Body of pancreas (tissue), 4 donors: ENCODE measurements at regions not wholly inside any gene's neighbourhood (a gene's known extent, or its start where the extent isn't known, plus 50 kb on each side); places are given as distances from the start of the nearest gene placed in this dataset.

Experiments used
- ATAC-seq: fragments of 150-250 bp; one replicate; pipeline ENCODE4 v1.9.1; 2016
- DNase-seq, 4 donors: peaks; one replicate each; pipeline ENCODE4 v3.0.0-alpha.2; 2019
- H3K27ac ChIP-seq, 4 donors: fragments of 200-600 bp; sonication (generic); 1 replicate in 3 of 4; 2 replicates in 1 of 4; pipeline versions ENCODE4 v1.5.1 to v1.6.1; 2016 to 2019; ENCODE audit warnings: mild to moderate bottlenecking in 1 of 4, mixed read lengths in 1 of 4, moderate library complexity in 1 of 4
- H3K27me3 ChIP-seq, 2 donors: fragments of 200-600 bp; sonication (generic); one replicate each; pipeline ENCODE4 v1.6.0; 2016; ENCODE audit warnings: mild to moderate bottlenecking in 1 of 2
- H3K36me3 ChIP-seq, 2 donors: fragments of 200-600 bp; sonication (generic); replicated peaks in 1 of 2; 2 replicates each; pipeline ENCODE4 v1.5.1; 2016; ENCODE audit warnings: low read depth in 2 of 2; ENCODE audit not compliant: insufficient read depth in 1 of 2
- H3K4me1 ChIP-seq: fragments of 200-600 bp; sonication (generic); one replicate; pipeline ENCODE4 v1.6.0; 2016
- H3K4me3 ChIP-seq, 2 donors: fragments of 200-600 bp; sonication (generic); 1 replicate in 1 of 2; 2 replicates in 1 of 2; pipeline ENCODE4 v1.5.1; 2016 to 2019
- H3K9me3 ChIP-seq, 3 donors: fragments of 200-600 bp; sonication (generic); 1 replicate in 2 of 3; 2 replicates in 1 of 3; pipeline ENCODE4 v1.5.1; 2016
- CTCF ChIP-seq, 7 experiments: fragments of 450-650 bp in 4 of 7; fragments of 200-600 bp in 3 of 7; sonication (generic) in 3 of 7; IDR thresholded peaks; one replicate each; pipeline ENCODE4 v1.5.1; 2016 to 2019; ENCODE audit warnings: antibody characterized with exemption in 7 of 7
- POLR2A ChIP-seq, 3 donors: fragments of 450-650 bp; IDR thresholded peaks; one replicate each; pipeline ENCODE4 v1.6.1; 2016; ENCODE audit warnings: antibody characterized with exemption in 3 of 3, mild to moderate bottlenecking in 2 of 3
- WGBS, 2 donors: methylation state at CpG; one replicate each; pipeline ENCODE4 v1.1.5; 2017; 5-methylcytosine and 5-hydroxymethylcytosine counted together
- intact Hi-C: fragments of 100-400 bp; cut with DNase I; formaldehyde crosslinking; loops from one replicate; pipeline ENCODE4 v1.15.1; 2023

- Histone ChIP-seq H3K4me1 (peaks cover 46% of the 10 kb centered on the region), H3K27me3 (no peaks in the 10 kb centered on the region), H3K9me3 (no peaks in the 10 kb centered on the region), H3K36me3 (no peaks in the 10 kb centered on the region), H3K27ac (peak overlapping the region in 1 of 4 donors; percentile 8), H3K4me3 (no peak overlapping the region)
- intact Hi-C loops, result no loop called here
- DNase-seq (no peak), ATAC-seq (no peak)
- 57 to 84% methylated on average over 2 to 20 of the region's 20 CpGs for WGBS, 2 donors
- no peak for TF ChIP-seq CTCF (IDR thresholded peaks at IDR 0.05)
- TF ChIP-seq POLR2A (IDR thresholded peaks at IDR 0.05), result no peak
Observed at GRCh38 chr4:3829211-3829955, 63.2 kb downstream of the ADRA2C start.

GRCh38 chr4:3829956-3830773 is 64.0 kb downstream of the ADRA2C start:
- DNase-seq (no peak), ATAC-seq (no peak)
- H3K4me1 ChIP-seq, result peaks cover 46% of the 10 kb centered on the region
- no peaks in the 10 kb centered on the region for H3K27me3 ChIP-seq
- H3K36me3 ChIP-seq, result no peaks in the 10 kb centered on the region
- TF ChIP-seq POLR2A (IDR thresholded peaks at IDR 0.05) (no peak), CTCF (IDR thresholded peaks at IDR 0.05) (no peak)
- H3K4me3 ChIP-seq, result no peak overlapping the region
- intact Hi-C loops, result no loop called here
- no peaks in the 10 kb centered on the region for H3K9me3 ChIP-seq
- peak overlapping the region in 3 of 4 donors; percentile 39 to 77 (median 47) for H3K27ac ChIP-seq
- WGBS, 2 donors, result 69 to 75% methylated on average over 16 to 19 of the region's 19 CpGs

- intact Hi-C loops, result no loop called here
- peak in 3 of 4 donors; percentile 20 to 31 (median 27) for DNase-seq
- peak; percentile 4 for ATAC-seq
- 61 to 74% methylated on average over 4 to 13 of the region's 13 CpGs for WGBS, 2 donors
- Histone ChIP-seq H3K4me3 (no peak overlapping the region), H3K27me3 (no peaks in the 10 kb centered on the region), H3K36me3 (no peaks in the 10 kb centered on the region), H3K27ac (peak overlapping the region in 3 of 4 donors; percentile 39 to 77 (median 47)), H3K4me1 (peaks cover 46% of the 10 kb centered on the region), H3K9me3 (no peaks in the 10 kb centered on the region)
- TF ChIP-seq CTCF (IDR thresholded peaks at IDR 0.05), result no peak
- TF ChIP-seq POLR2A (IDR thresholded peaks at IDR 0.05), result no peak
Observed at GRCh38 chr4:3830774-3831528, 64.8 kb downstream of the ADRA2C start.

- TF ChIP-seq CTCF (IDR thresholded peaks at IDR 0.05) (no peak), POLR2A (IDR thresholded peaks at IDR 0.05) (no peak)
- no peaks in the 10 kb centered on the region for H3K36me3 ChIP-seq
- H3K27ac ChIP-seq, result peak overlapping the region in 3 of 4 donors; percentile 39 to 77 (median 47)
- H3K27me3 ChIP-seq, result no peaks in the 10 kb centered on the region
- WGBS, 2 donors, result 63 to 79% methylated on average over 9 to 14 of the region's 14 CpGs
- intact Hi-C loops, result no loop called here
- ATAC-seq, result no peak
- no peaks in the 10 kb centered on the region for H3K9me3 ChIP-seq
- H3K4me3 ChIP-seq, result no peak overlapping the region
- H3K4me1 ChIP-seq, result peaks cover 43% of the 10 kb centered on the region
- no peak for DNase-seq
Observed at GRCh38 chr4:3831529-3832150, 65.5 kb downstream of the ADRA2C start.
